Nephron progenitor cell (in vitro differentiated cells): ENCODE measurements at regions not wholly inside any gene's neighbourhood (a gene's known extent, or its start where the extent isn't known, plus 50 kb on each side); places are given as distances from the start of the nearest gene placed in this dataset.

Experiments used
- DNase-seq: peaks from one replicate; pipeline ENCODE4 v3.0.0; 2021
- H3K27ac Mint-ChIP-seq: 2 replicates; pipeline ENCODE4 v1.8.0; 2021; ENCODE audit warnings: mild to moderate bottlenecking, moderate library complexity, mixed read lengths
- H3K27me3 Mint-ChIP-seq: 2 replicates; pipeline ENCODE4 v1.8.0; 2021; ENCODE audit warnings: mild to moderate bottlenecking, low read depth, mixed read lengths; ENCODE audit not compliant: poor library complexity
- H3K36me3 Mint-ChIP-seq: 2 replicates; pipeline ENCODE4 v1.8.0; 2021; ENCODE audit warnings: low read depth, mixed read lengths
- H3K4me1 Mint-ChIP-seq: 2 replicates; pipeline ENCODE4 v1.8.0; 2021; ENCODE audit warnings: mixed read lengths
- H3K4me3 Mint-ChIP-seq: 2 replicates; pipeline ENCODE4 v1.8.0; 2021; ENCODE audit warnings: mild to moderate bottlenecking, moderate library complexity, mixed read lengths
- H3K9me3 Mint-ChIP-seq: 2 replicates; pipeline ENCODE4 v1.8.0; 2021; ENCODE audit warnings: mild to moderate bottlenecking, moderate library complexity, mixed read lengths
- CTCF ChIP-seq: fragments of 200-600 bp; sonication (generic); IDR thresholded peaks from 2 replicates; pipeline ENCODE4 v1.5.0; 2021; ENCODE audit warnings: antibody characterized with exemption

- Mint-ChIP-seq H3K27me3 (no peaks in the 10 kb centered on the region), H3K27ac (no peak overlapping the region), H3K4me3 (no peak overlapping the region), H3K4me1 (no peaks in the 10 kb centered on the region), H3K9me3 (no peaks in the 10 kb centered on the region), H3K36me3 (no peaks in the 10 kb centered on the region)
- TF ChIP-seq CTCF: no peak
- no peak for DNase-seq
Observed at GRCh38 chr4:66059136-66059535, 388.8 kb upstream of the EPHA5 start.

GRCh38 chr4:66055999-66056398 is 385.7 kb upstream of the EPHA5 start:
- peaks cover 3% of the 10 kb centered on the region for H3K27me3 Mint-ChIP-seq
- no peak overlapping the region for H3K4me3 Mint-ChIP-seq
- no peaks in the 10 kb centered on the region for H3K9me3 Mint-ChIP-seq
- DNase-seq: no peak
- TF ChIP-seq CTCF: no peak
- H3K36me3 Mint-ChIP-seq: no peaks in the 10 kb centered on the region
- H3K27ac Mint-ChIP-seq: no peak overlapping the region
- no peaks in the 10 kb centered on the region for H3K4me1 Mint-ChIP-seq

GRCh38 chr4:66052426-66052825 is 382.1 kb upstream of the EPHA5 start:
- Mint-ChIP-seq H3K4me3 (no peak overlapping the region), H3K4me1 (peaks cover 4% of the 10 kb centered on the region), H3K36me3 (no peaks in the 10 kb centered on the region), H3K27ac (no peak overlapping the region), H3K27me3 (peaks cover 3% of the 10 kb centered on the region), H3K9me3 (peaks cover 4% of the 10 kb centered on the region)
- TF ChIP-seq CTCF: no peak
- no peak for DNase-seq

GRCh38 chr4:66048861-66049260 is 378.6 kb upstream of the EPHA5 start:
- no peak for DNase-seq
- H3K4me3 Mint-ChIP-seq: no peak overlapping the region
- no peaks in the 10 kb centered on the region for H3K36me3 Mint-ChIP-seq

GRCh38 chr4:66045913-66046312 is 375.6 kb upstream of the EPHA5 start:
- Mint-ChIP-seq H3K27me3 (no peaks in the 10 kb centered on the region), H3K36me3 (no peaks in the 10 kb centered on the region), H3K9me3 (peaks cover 4% of the 10 kb centered on the region), H3K4me1 (peaks cover 4% of the 10 kb centered on the region), H3K27ac (no peak overlapping the region), H3K4me3 (no peak overlapping the region)
- no peak for TF ChIP-seq CTCF
- no peak for DNase-seq

More at GRCh38 chr4:66048861-66049260, 378.6 kb upstream of the EPHA5 start:
- no peak for TF ChIP-seq CTCF
- Mint-ChIP-seq H3K9me3 (peaks cover 4% of the 10 kb centered on the region), H3K4me1 (peaks cover 4% of the 10 kb centered on the region), H3K27ac (no peak overlapping the region), H3K27me3 (peaks cover 3% of the 10 kb centered on the region)

GRCh38 chr4:66035701-66036100 is 365.4 kb upstream of the EPHA5 start:
- no peak for DNase-seq
- H3K9me3 Mint-ChIP-seq: no peaks in the 10 kb centered on the region
- H3K36me3 Mint-ChIP-seq: no peaks in the 10 kb centered on the region
- H3K27me3 Mint-ChIP-seq: peaks cover 4% of the 10 kb centered on the region
- no peak overlapping the region for H3K27ac Mint-ChIP-seq
- H3K4me3 Mint-ChIP-seq: no peak overlapping the region
- TF ChIP-seq CTCF: no peak
- H3K4me1 Mint-ChIP-seq: peaks cover 6% of the 10 kb centered on the region
